Trophoblast cell (in vitro differentiated cells and primary cell): ENCODE measurements at regions not wholly inside any gene's neighbourhood (a gene's known extent, or its start where the extent isn't known, plus 50 kb on each side); places are given as distances from the start of the nearest gene placed in this dataset.

ENCODE experiments used
- DNase-seq, 2 donors: peaks; one replicate each; pipeline ENCODE4 v3.0.0-alpha.2; 2016
- H2AFZ ChIP-seq: 2 replicates; pipeline ENCODE4 v1.6.1; 2013; ENCODE audit warnings: low read length, moderate library complexity, mild to moderate bottlenecking; ENCODE audit not compliant: insufficient read depth, poor library complexity
- H2AK5ac ChIP-seq: 2 replicates; pipeline ENCODE4 v1.6.1; 2013; ENCODE audit warnings: mild to moderate bottlenecking, low read length
- H2BK120ac ChIP-seq: 2 replicates; pipeline ENCODE4 v1.6.1; 2013; ENCODE audit warnings: low read length, mild to moderate bottlenecking, moderate library complexity; ENCODE audit not compliant: insufficient read depth, poor library complexity
- H2BK12ac ChIP-seq: 2 replicates; pipeline ENCODE4 v1.6.1; 2013; ENCODE audit warnings: mild to moderate bottlenecking, low read length, moderate library complexity
- H2BK5ac ChIP-seq: 2 replicates; pipeline ENCODE4 v1.6.1; 2013; ENCODE audit warnings: low read length, low read depth, moderate library complexity, mild to moderate bottlenecking; ENCODE audit not compliant: poor library complexity
- H3K14ac ChIP-seq: 2 replicates; pipeline ENCODE4 v1.6.1; 2013; ENCODE audit warnings: mild to moderate bottlenecking, low read length
- H3K18ac ChIP-seq: 2 replicates; pipeline ENCODE4 v1.6.1; 2013; ENCODE audit warnings: mild to moderate bottlenecking, low read length
- H3K23ac ChIP-seq: 2 replicates; pipeline ENCODE4 v1.6.1; 2013; ENCODE audit warnings: low read length
- H3K27ac ChIP-seq: 2 replicates; pipeline ENCODE4 v1.5.1; 2013; ENCODE audit warnings: low read depth, mild to moderate bottlenecking, inconsistent platforms, low read length, moderate library complexity
- H3K27me3 ChIP-seq: 2 replicates; pipeline ENCODE4 v1.6.1; 2013; ENCODE audit warnings: inconsistent platforms, mild to moderate bottlenecking, low read length, moderate library complexity; ENCODE audit not compliant: insufficient read depth
- H3K36me3 ChIP-seq, 2 experiments: 1 replicate in 1 of 2; 2 replicates in 1 of 2; pipeline ENCODE4 v1.6.1; 2013; ENCODE audit warnings: low read length in 2 of 2, mild to moderate bottlenecking in 2 of 2, moderate library complexity in 1 of 2; ENCODE audit not compliant: insufficient read depth in 2 of 2, control insufficient read depth in 1 of 2
- H3K4ac ChIP-seq: 2 replicates; pipeline ENCODE4 v1.6.1; 2013; ENCODE audit warnings: low read depth, mild to moderate bottlenecking, low read length, moderate library complexity
- H3K4me1 ChIP-seq, 2 experiments: 1 replicate in 1 of 2; 2 replicates in 1 of 2; pipeline ENCODE4 v1.6.1; 2013; ENCODE audit warnings: low read length in 2 of 2, mild to moderate bottlenecking in 2 of 2, moderate library complexity in 1 of 2; ENCODE audit not compliant: insufficient read depth in 2 of 2, control insufficient read depth in 1 of 2
- H3K4me2 ChIP-seq: 2 replicates; pipeline ENCODE4 v1.6.1; 2013; ENCODE audit warnings: inconsistent platforms, mild to moderate bottlenecking, low read length, moderate library complexity
- H3K4me3 ChIP-seq: 2 replicates; pipeline ENCODE4 v1.5.1; 2013; ENCODE audit warnings: mild to moderate bottlenecking, low read depth, low read length, inconsistent platforms
- H3K79me1 ChIP-seq: one replicate; pipeline ENCODE4 v1.6.1; 2013; ENCODE audit warnings: low read length
- H3K79me2 ChIP-seq: 2 replicates; pipeline ENCODE4 v1.6.1; 2013; ENCODE audit warnings: low read length, mild to moderate bottlenecking; ENCODE audit not compliant: control insufficient read depth, insufficient read depth, poor library complexity
- H3K9ac ChIP-seq: 2 replicates; pipeline ENCODE4 v1.6.1; 2013; ENCODE audit warnings: mild to moderate bottlenecking, low read length
- H3K9me3 ChIP-seq: 2 replicates; pipeline ENCODE4 v1.6.1; 2013; ENCODE audit warnings: low read depth, mild to moderate bottlenecking, control low read depth, inconsistent platforms, low read length; ENCODE audit not compliant: insufficient read depth
- H4K12ac ChIP-seq: 2 replicates; pipeline ENCODE4 v1.6.1; 2013; ENCODE audit warnings: low read depth, mild to moderate bottlenecking, low read length, moderate library complexity
- H4K8ac ChIP-seq: 2 replicates; pipeline ENCODE4 v1.6.1; 2013; ENCODE audit warnings: low read depth, mild to moderate bottlenecking, low read length, moderate library complexity
- H4K91ac ChIP-seq: one replicate; pipeline ENCODE4 v1.6.1; 2013; ENCODE audit warnings: low read depth, mild to moderate bottlenecking, low read length, moderate library complexity
- WGBS: extraction: QIAGEN DNeasy Blood & Tissue Kit; methylation state at CpG from one replicate; pipeline ENCODE4 v1.1.7; 2013; ENCODE audit warnings: missing lambda C conversion rate; ENCODE audit not compliant: insufficient read length, insufficient coverage; ENCODE audit errors: extremely low coverage; 5-methylcytosine and 5-hydroxymethylcytosine counted together

DNA sequence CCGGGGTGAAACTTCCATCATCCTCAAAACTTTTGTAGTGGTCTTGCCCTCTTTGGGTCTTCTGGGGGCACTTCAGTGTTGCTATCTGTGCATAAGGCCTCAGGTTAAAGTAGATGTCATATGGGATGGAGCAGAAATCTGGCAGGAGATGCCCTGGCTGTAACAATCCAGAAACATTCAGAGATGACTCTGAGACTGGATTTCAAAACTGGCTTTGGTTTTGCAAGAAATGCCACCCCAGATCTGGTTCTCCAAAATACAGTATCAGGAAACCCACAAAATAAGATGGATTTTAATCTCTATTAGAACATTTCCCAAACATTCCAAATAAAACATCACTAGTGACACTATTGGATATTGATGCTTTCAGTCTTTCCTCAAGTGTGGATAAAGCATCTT is 191.5 kb downstream of the REEP3 start:
- Histone ChIP-seq H3K79me1 (no peaks in the 10 kb centered on the region), H4K12ac (no peak overlapping the region), H3K4ac (no peak overlapping the region), H4K91ac (no peak overlapping the region), H2BK5ac (no peak overlapping the region), H3K23ac (no peak overlapping the region), H3K79me2 (no peaks in the 10 kb centered on the region), H2BK12ac (no peak overlapping the region), H3K18ac (no peak overlapping the region), H2AK5ac (no peak overlapping the region), H3K9me3 (no peaks in the 10 kb centered on the region), H3K14ac (no peak overlapping the region), H2AFZ (no peak overlapping the region), H3K4me2 (no peak overlapping the region), H3K4me1 (peaks cover 6% of the 10 kb centered on the region in 2 experiments), H3K9ac (no peak overlapping the region), H4K8ac (no peak overlapping the region), H3K27me3 (no peaks in the 10 kb centered on the region), H2BK120ac (no peak overlapping the region), H3K4me3 (no peak overlapping the region), H3K36me3 (no peaks in the 10 kb centered on the region), H3K27ac (no peak overlapping the region)
- no CpG with 5 or more reads among the region's 1 CpG for WGBS
- DNase-seq: no peak

- Histone ChIP-seq H3K4me1 (peaks cover 6% of the 10 kb centered on the region in 2 experiments), H3K79me2 (no peaks in the 10 kb centered on the region), H3K36me3 (no peaks in the 10 kb centered on the region), H2BK12ac (no peak overlapping the region), H4K8ac (no peak overlapping the region), H3K23ac (no peak overlapping the region), H3K27ac (no peak overlapping the region), H2AFZ (no peak overlapping the region), H3K79me1 (no peaks in the 10 kb centered on the region), H3K4me3 (no peak overlapping the region), H2AK5ac (no peak overlapping the region), H3K4me2 (peak overlapping the region; percentile 7), H3K27me3 (no peaks in the 10 kb centered on the region), H2BK120ac (no peak overlapping the region), H3K9ac (peak overlapping the region; percentile 9), H4K12ac (no peak overlapping the region), H2BK5ac (no peak overlapping the region), H4K91ac (no peak overlapping the region), H3K9me3 (no peaks in the 10 kb centered on the region), H3K14ac (no peak overlapping the region), H3K4ac (no peak overlapping the region), H3K18ac (no peak overlapping the region)
- DNase-seq: no peak
- no CpG with 5 or more reads among the region's 7 CpGs for WGBS
These were observed 192.3 kb downstream of the REEP3 start for GRCh38 chr10:63713191-63714144.

DNA sequence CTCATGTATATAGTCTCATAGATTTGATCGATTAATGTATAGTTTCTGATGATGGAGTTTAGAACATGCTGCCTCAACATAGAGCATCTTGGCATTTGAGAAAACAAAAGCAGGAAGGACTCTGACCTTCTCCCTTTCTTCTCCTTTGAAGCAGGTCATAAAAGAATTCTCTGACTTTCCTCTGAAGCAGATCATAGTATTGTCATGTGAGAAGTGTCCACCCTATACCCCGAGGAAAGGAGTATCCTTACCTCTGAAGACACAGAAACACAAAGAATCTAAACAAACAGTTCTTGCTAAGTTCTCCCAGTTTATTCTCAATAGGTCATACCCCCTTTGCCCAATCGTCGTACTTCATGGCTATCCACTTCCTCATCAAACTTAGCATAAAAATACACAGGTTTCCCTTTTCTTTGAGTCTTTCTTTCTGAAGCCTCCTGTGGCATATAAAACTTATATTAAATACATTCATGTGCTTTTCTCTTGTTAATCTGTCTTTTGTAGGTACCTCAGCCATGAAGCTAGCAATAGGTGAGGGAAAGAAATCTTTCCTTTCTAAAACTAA is 194.9 kb downstream of the REEP3 start:
- H3K9me3 ChIP-seq: no peaks in the 10 kb centered on the region
- no peak for DNase-seq
- H3K14ac ChIP-seq: no peak overlapping the region
- H3K4me3 ChIP-seq: no peak overlapping the region
- H3K18ac ChIP-seq: no peak overlapping the region
- no peak overlapping the region for H2BK12ac ChIP-seq
- no peaks in the 10 kb centered on the region for H3K27me3 ChIP-seq
- H3K36me3 ChIP-seq: no peaks in the 10 kb centered on the region
- no peak overlapping the region for H3K4ac ChIP-seq
- H2BK120ac ChIP-seq: no peak overlapping the region
- no peak overlapping the region for H3K9ac ChIP-seq
- H4K91ac ChIP-seq: no peak overlapping the region
- H4K12ac ChIP-seq: no peak overlapping the region
- H4K8ac ChIP-seq: no peak overlapping the region
- WGBS: no CpG with 5 or more reads among the region's 4 CpGs
- no peaks in the 10 kb centered on the region for H3K79me2 ChIP-seq
- peaks cover 4 to 6% of the 10 kb centered on the region in 2 experiments for H3K4me1 ChIP-seq
- no peak overlapping the region for H2AFZ ChIP-seq
- H2BK5ac ChIP-seq: no peak overlapping the region
- no peak overlapping the region for H2AK5ac ChIP-seq
- no peak overlapping the region for H3K23ac ChIP-seq
- H3K27ac ChIP-seq: no peak overlapping the region
- no peaks in the 10 kb centered on the region for H3K79me1 ChIP-seq
- H3K4me2 ChIP-seq: no peak overlapping the region

- no peak overlapping the region for H2BK120ac ChIP-seq
- no peak overlapping the region for H2AFZ ChIP-seq
- H3K79me1 ChIP-seq: no peaks in the 10 kb centered on the region
- H3K4me3 ChIP-seq: no peak overlapping the region
- peaks cover 4 to 6% of the 10 kb centered on the region in 2 experiments for H3K4me1 ChIP-seq
- no peak overlapping the region for H2BK12ac ChIP-seq
- WGBS: no CpG with 5 or more reads among the region's 11 CpGs
- H3K18ac ChIP-seq: no peak overlapping the region
- no peak overlapping the region for H4K91ac ChIP-seq
- no peak overlapping the region for H4K12ac ChIP-seq
- H3K27ac ChIP-seq: no peak overlapping the region
- no peaks in the 10 kb centered on the region for H3K27me3 ChIP-seq
- H2AK5ac ChIP-seq: no peak overlapping the region
- H3K14ac ChIP-seq: no peak overlapping the region
- no peaks in the 10 kb centered on the region for H3K79me2 ChIP-seq
- no peaks in the 10 kb centered on the region for H3K9me3 ChIP-seq
- no peak overlapping the region for H4K8ac ChIP-seq
- H3K4ac ChIP-seq: no peak overlapping the region
- no peak overlapping the region for H3K9ac ChIP-seq
- H2BK5ac ChIP-seq: no peak overlapping the region
- no peak overlapping the region for H3K4me2 ChIP-seq
- H3K23ac ChIP-seq: no peak overlapping the region
- no peaks in the 10 kb centered on the region for H3K36me3 ChIP-seq
- no peak for DNase-seq
These were observed 196.0 kb downstream of the REEP3 start for GRCh38 chr10:63717027-63717715.
